H9 (cell line): ENCODE measurements at regions not wholly inside any gene's neighbourhood (a gene's known extent, or its start where the extent isn't known, plus 50 kb on each side); places are given as distances from the start of the nearest gene placed in this dataset.

Source experiments
- DNase-seq: peaks from one replicate; pipeline ENCODE4 v3.0.0-alpha.2; 2017
- H2AFZ ChIP-seq: one replicate; pipeline ENCODE4 v1.6.1; 2013; ENCODE audit warnings: mild to moderate bottlenecking, low read length, control low read depth, moderate library complexity
- H2AK5ac ChIP-seq: 2 replicates; pipeline ENCODE4 v1.6.1; 2013; ENCODE audit warnings: low read length, control low read depth, mixed read lengths; ENCODE audit not compliant: insufficient read length
- H2BK120ac ChIP-seq: one replicate; pipeline ENCODE4 v1.6.1; 2013; ENCODE audit warnings: low read depth, mild to moderate bottlenecking, low read length, control low read depth, inconsistent platforms; ENCODE audit not compliant: poor library complexity, severe bottlenecking
- H2BK12ac ChIP-seq: 2 replicates; pipeline ENCODE4 v1.6.1; 2013; ENCODE audit warnings: low read length, control low read depth, mixed read lengths, low read depth; ENCODE audit not compliant: insufficient read length
- H2BK15ac ChIP-seq: 2 replicates; pipeline ENCODE4 v1.6.1; 2013; ENCODE audit warnings: low read depth, low read length, control low read depth
- H2BK20ac ChIP-seq: one replicate; pipeline ENCODE4 v1.6.1; 2013; ENCODE audit warnings: low read depth, mild to moderate bottlenecking, low read length, control low read depth, inconsistent platforms; ENCODE audit not compliant: poor library complexity, severe bottlenecking
- H2BK5ac ChIP-seq: 2 replicates; pipeline ENCODE4 v1.6.1; 2013; ENCODE audit warnings: low read length, control low read depth, mixed read lengths; ENCODE audit not compliant: insufficient read length
- H3K14ac ChIP-seq: 2 replicates; pipeline ENCODE4 v1.6.1; 2013; ENCODE audit warnings: low read length, control low read depth; ENCODE audit not compliant: insufficient read depth
- H3K18ac ChIP-seq: 2 replicates; pipeline ENCODE4 v1.6.1; 2013; ENCODE audit warnings: low read depth, mild to moderate bottlenecking, mixed read lengths, low read length, control low read depth; ENCODE audit not compliant: insufficient read length
- H3K23ac ChIP-seq: 2 replicates; pipeline ENCODE4 v1.6.1; 2013; ENCODE audit warnings: low read length, control low read depth, mixed read lengths, low read depth; ENCODE audit not compliant: insufficient read length
- H3K23me2 ChIP-seq: 2 replicates; pipeline ENCODE4 v1.6.1; 2013; ENCODE audit warnings: low read depth, mild to moderate bottlenecking, mixed read lengths, low read length, control low read depth; ENCODE audit not compliant: insufficient read length, poor library complexity, severe bottlenecking
- H3K27ac ChIP-seq: 2 replicates; pipeline ENCODE4 v1.5.1; 2013; ENCODE audit warnings: low read length, control low read depth, mixed read lengths, low read depth; ENCODE audit not compliant: insufficient read length
- H3K27me3 ChIP-seq: 2 replicates; pipeline ENCODE4 v1.6.1; 2013; ENCODE audit warnings: low read length, control low read depth, inconsistent platforms; ENCODE audit not compliant: insufficient read depth
- H3K4ac ChIP-seq: 2 replicates; pipeline ENCODE4 v1.6.1; 2013; ENCODE audit warnings: low read depth, mild to moderate bottlenecking, control low read depth, inconsistent platforms, low read length, moderate library complexity
- H3K4me1 ChIP-seq: 2 replicates; pipeline ENCODE4 v1.6.1; 2013; ENCODE audit warnings: low read length, control low read depth, inconsistent platforms; ENCODE audit not compliant: insufficient read depth
- H3K4me2 ChIP-seq: 2 replicates; pipeline ENCODE4 v1.6.1; 2013; ENCODE audit warnings: low read length, control low read depth, mixed read lengths; ENCODE audit not compliant: insufficient read length, insufficient read depth
- H3K56ac ChIP-seq: 2 replicates; pipeline ENCODE4 v1.6.1; 2013; ENCODE audit warnings: low read depth, mild to moderate bottlenecking, mixed read lengths, low read length, control low read depth; ENCODE audit not compliant: insufficient read length
- H3K79me1 ChIP-seq: 2 replicates; pipeline ENCODE4 v1.6.1; 2013; ENCODE audit warnings: low read depth, mild to moderate bottlenecking, moderate library complexity, low read length, control low read depth, inconsistent platforms; ENCODE audit not compliant: insufficient read depth, poor library complexity, severe bottlenecking
- H3K79me2 ChIP-seq: 2 replicates; pipeline ENCODE4 v1.6.1; 2013; ENCODE audit warnings: low read length, control low read depth, inconsistent platforms; ENCODE audit not compliant: insufficient read depth
- H3K9ac ChIP-seq: 2 replicates; pipeline ENCODE4 v1.6.1; 2013; ENCODE audit warnings: low read length, control low read depth, mixed read lengths; ENCODE audit not compliant: insufficient read length; ENCODE audit errors: extremely low read depth
- H3K9me3 ChIP-seq: one replicate; pipeline ENCODE4 v1.6.1; 2013; ENCODE audit warnings: low read depth, low read length, inconsistent platforms; ENCODE audit not compliant: control insufficient read depth
- H3T11ph ChIP-seq: one replicate; pipeline ENCODE4 v1.6.1; 2013; ENCODE audit warnings: mild to moderate bottlenecking, low read length, control low read depth, inconsistent platforms
- H4K20me1 ChIP-seq: one replicate; pipeline ENCODE4 v1.6.1; 2013; ENCODE audit not compliant: control insufficient read depth, insufficient read length, insufficient read depth
- H4K5ac ChIP-seq: 2 replicates; pipeline ENCODE4 v1.6.1; 2013; ENCODE audit warnings: low read depth, mild to moderate bottlenecking, mixed read lengths, low read length, control low read depth; ENCODE audit not compliant: insufficient read length
- H4K8ac ChIP-seq: replicated peaks from 2 replicates; pipeline ENCODE4 v1.6.1; 2013; ENCODE audit warnings: low read length, control low read depth, mixed read lengths, low read depth; ENCODE audit not compliant: insufficient read length
- H4K91ac ChIP-seq: 2 replicates; pipeline ENCODE4 v1.6.1; 2013; ENCODE audit warnings: low read depth, mild to moderate bottlenecking, moderate library complexity, mixed read lengths, low read length, control low read depth; ENCODE audit not compliant: insufficient read length
- H3K27ac Mint-ChIP-seq, 3 experiments: 2 replicates in 2 of 3; 3 replicates in 1 of 3; pipeline ENCODE4 v1.8.0; 2020 to 2021; ENCODE audit warnings: mixed read lengths in 3 of 3, mild to moderate bottlenecking in 1 of 3, moderate library complexity in 1 of 3
- H3K27me3 Mint-ChIP-seq: 2 replicates; pipeline ENCODE4 v1.8.0; 2021; ENCODE audit warnings: low read depth, mild to moderate bottlenecking, moderate library complexity, mixed read lengths
- H3K36me3 Mint-ChIP-seq, 3 experiments: 2 replicates in 2 of 3; 3 replicates in 1 of 3; pipeline ENCODE4 v1.8.0; 2020 to 2021; ENCODE audit warnings: low read depth in 3 of 3, mixed read lengths in 3 of 3; ENCODE audit not compliant: insufficient read depth in 1 of 3
- H3K4me1 Mint-ChIP-seq, 2 experiments: 2 replicates each; pipeline ENCODE4 v1.8.0; 2020; ENCODE audit warnings: mixed read lengths in 2 of 2
- H3K4me3 Mint-ChIP-seq, 2 experiments: 2 replicates in 1 of 2; 3 replicates in 1 of 2; pipeline ENCODE4 v1.8.0; 2020 to 2021; ENCODE audit warnings: mild to moderate bottlenecking in 2 of 2, mixed read lengths in 2 of 2, moderate library complexity in 1 of 2
- H3K9me3 Mint-ChIP-seq, 2 experiments: 2 replicates in 1 of 2; 3 replicates in 1 of 2; pipeline ENCODE4 v1.8.0; 2020; ENCODE audit warnings: mild to moderate bottlenecking in 2 of 2, mixed read lengths in 2 of 2, moderate library complexity in 1 of 2
- WGBS: extraction: QIAGEN DNeasy Blood & Tissue Kit; methylation state at CpG from one replicate; pipeline ENCODE4 v1.1.7; 2013; ENCODE audit warnings: missing lambda C conversion rate, low lambda C conversion rate, mixed read lengths; ENCODE audit not compliant: insufficient read length; ENCODE audit errors: extremely low coverage; 5-methylcytosine and 5-hydroxymethylcytosine counted together
- TF ChIP-seq, protein P1 (sequence below): fragments of 200-600 bp; sonication (generic); conservative IDR thresholded peaks from 3 replicates; pipeline ENCODE4 v1.8.0; 2021; ENCODE audit warnings: antibody characterized with exemption, mild to moderate bottlenecking

DNA sequence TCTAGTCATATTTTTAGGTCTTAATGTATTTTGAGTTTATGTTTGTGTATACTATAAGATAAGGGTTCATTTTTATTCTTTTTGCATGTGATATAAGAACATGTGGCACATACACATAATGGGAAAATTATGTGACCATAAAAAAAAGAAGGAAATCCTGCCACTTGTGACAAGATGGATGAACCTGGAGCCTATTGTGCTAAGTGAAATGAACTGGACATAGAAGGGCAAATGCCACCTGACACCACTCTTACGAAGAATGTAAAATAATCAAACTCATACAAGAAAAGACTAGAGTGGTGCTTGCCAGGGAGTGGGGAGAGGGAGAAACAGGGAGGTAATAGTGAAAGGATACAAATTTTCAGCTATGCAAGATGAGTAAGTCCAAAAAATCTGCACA is 126.1 kb downstream of the PLEKHG1 start:
- DNase-seq: no peak
- Histone ChIP-seq H3K9ac (no peak overlapping the region), H3K23me2 (no peaks in the 10 kb centered on the region), H3K18ac (no peak overlapping the region), H3K4me2 (no peak overlapping the region), H2BK5ac (no peak overlapping the region), H2BK120ac (no peak overlapping the region), H3K27me3 (no peaks in the 10 kb centered on the region), H3T11ph (no peak overlapping the region), H2BK15ac (no peak overlapping the region), H2AK5ac (no peak overlapping the region), H3K23ac (no peak overlapping the region), H2BK12ac (no peak overlapping the region), H2AFZ (no peak overlapping the region), H3K79me1 (no peaks in the 10 kb centered on the region), H4K8ac (no peak overlapping the region), H4K5ac (no peak overlapping the region), H3K27ac (no peak overlapping the region), H3K4ac (no peak overlapping the region), H3K4me1 (peaks cover 7% of the 10 kb centered on the region; the same call in 1 of the 2 replicates), H2BK20ac (no peak overlapping the region), H3K79me2 (no peaks in the 10 kb centered on the region), H3K9me3 (no peaks in the 10 kb centered on the region), H4K20me1 (no peaks in the 10 kb centered on the region), H3K14ac (no peak overlapping the region), H3K56ac (no peak overlapping the region), H4K91ac (no peak overlapping the region)
- H3K4me3 Mint-ChIP-seq: no peak overlapping the region
- peaks cover 7 to 10% of the 10 kb centered on the region in 2 experiments for H3K4me1 Mint-ChIP-seq
- H3K27me3 Mint-ChIP-seq: no peaks in the 10 kb centered on the region; the same call in 1 of the 2 replicates
- TF ChIP-seq, protein P1, sequence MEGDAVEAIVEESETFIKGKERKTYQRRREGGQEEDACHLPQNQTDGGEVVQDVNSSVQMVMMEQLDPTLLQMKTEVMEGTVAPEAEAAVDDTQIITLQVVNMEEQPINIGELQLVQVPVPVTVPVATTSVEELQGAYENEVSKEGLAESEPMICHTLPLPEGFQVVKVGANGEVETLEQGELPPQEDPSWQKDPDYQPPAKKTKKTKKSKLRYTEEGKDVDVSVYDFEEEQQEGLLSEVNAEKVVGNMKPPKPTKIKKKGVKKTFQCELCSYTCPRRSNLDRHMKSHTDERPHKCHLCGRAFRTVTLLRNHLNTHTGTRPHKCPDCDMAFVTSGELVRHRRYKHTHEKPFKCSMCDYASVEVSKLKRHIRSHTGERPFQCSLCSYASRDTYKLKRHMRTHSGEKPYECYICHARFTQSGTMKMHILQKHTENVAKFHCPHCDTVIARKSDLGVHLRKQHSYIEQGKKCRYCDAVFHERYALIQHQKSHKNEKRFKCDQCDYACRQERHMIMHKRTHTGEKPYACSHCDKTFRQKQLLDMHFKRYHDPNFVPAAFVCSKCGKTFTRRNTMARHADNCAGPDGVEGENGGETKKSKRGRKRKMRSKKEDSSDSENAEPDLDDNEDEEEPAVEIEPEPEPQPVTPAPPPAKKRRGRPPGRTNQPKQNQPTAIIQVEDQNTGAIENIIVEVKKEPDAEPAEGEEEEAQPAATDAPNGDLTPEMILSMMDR: no peak
- no CpG with 5 or more reads among the region's 1 CpG for WGBS
- H3K36me3 Mint-ChIP-seq: no peaks in the 10 kb centered on the region
- no peaks in the 10 kb centered on the region for H3K9me3 Mint-ChIP-seq
- no peak overlapping the region for H3K27ac Mint-ChIP-seq
